Panc1 (cell line): ENCODE measurements at regions not wholly inside any gene's neighbourhood (a gene's known extent, or its start where the extent isn't known, plus 50 kb on each side); places are given as distances from the start of the nearest gene placed in this dataset.

Experiments used
- POLR2AphosphoS5 ChIP-seq: IDR thresholded peaks from 2 replicates; pipeline ENCODE4 v1.6.1; 2012; ENCODE audit warnings: mild to moderate bottlenecking, low read depth, low read length, moderate library complexity
- SIN3A ChIP-seq: IDR thresholded peaks from 2 replicates; pipeline ENCODE4 v1.6.1; 2012; ENCODE audit warnings: low read depth, mild to moderate bottlenecking, low read length, moderate library complexity, borderline replicate concordance; ENCODE audit not compliant: insufficient read depth
- TF ChIP-seq, protein P1 (sequence below): fragments of 450-650 bp; IDR thresholded peaks from 2 replicates; pipeline ENCODE4 v1.5.1; 2017; ENCODE audit warnings: mild to moderate bottlenecking

DNA sequence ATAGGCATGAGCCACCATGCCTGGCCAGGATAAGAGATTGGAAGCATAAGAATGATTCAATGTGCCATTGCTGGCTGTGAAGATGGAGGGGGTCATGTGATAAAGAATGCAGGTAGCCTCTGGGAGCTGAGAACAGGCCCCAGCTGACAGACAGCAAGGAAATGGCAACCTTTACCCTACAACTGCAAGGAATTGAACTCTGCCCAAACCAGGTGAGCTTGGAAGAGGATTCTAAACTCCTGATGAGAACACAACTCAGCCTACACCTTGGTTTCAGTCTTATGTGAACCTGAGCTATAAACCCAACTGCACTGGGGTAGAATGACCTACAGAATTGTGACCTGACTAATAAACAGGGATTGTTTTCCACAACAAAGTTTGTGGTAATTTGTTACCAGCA is 82.0 kb upstream of the AKIRIN2 start:
- no peak for TF ChIP-seq POLR2AphosphoS5
- TF ChIP-seq, protein P1, sequence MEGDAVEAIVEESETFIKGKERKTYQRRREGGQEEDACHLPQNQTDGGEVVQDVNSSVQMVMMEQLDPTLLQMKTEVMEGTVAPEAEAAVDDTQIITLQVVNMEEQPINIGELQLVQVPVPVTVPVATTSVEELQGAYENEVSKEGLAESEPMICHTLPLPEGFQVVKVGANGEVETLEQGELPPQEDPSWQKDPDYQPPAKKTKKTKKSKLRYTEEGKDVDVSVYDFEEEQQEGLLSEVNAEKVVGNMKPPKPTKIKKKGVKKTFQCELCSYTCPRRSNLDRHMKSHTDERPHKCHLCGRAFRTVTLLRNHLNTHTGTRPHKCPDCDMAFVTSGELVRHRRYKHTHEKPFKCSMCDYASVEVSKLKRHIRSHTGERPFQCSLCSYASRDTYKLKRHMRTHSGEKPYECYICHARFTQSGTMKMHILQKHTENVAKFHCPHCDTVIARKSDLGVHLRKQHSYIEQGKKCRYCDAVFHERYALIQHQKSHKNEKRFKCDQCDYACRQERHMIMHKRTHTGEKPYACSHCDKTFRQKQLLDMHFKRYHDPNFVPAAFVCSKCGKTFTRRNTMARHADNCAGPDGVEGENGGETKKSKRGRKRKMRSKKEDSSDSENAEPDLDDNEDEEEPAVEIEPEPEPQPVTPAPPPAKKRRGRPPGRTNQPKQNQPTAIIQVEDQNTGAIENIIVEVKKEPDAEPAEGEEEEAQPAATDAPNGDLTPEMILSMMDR = no peak
- no peak for TF ChIP-seq SIN3A
